ENCODE measurements at regions not wholly inside any gene's neighbourhood (a gene's known extent, or its start where the extent isn't known, plus 50 kb on each side); places are given as distances from the start of the nearest gene placed in this dataset.
"Not testable (repeated sequence)": the region's sequence is repeated elsewhere in the genome, so short reads cannot be mapped to it uniquely, and the experiment has no call there.

DNA sequence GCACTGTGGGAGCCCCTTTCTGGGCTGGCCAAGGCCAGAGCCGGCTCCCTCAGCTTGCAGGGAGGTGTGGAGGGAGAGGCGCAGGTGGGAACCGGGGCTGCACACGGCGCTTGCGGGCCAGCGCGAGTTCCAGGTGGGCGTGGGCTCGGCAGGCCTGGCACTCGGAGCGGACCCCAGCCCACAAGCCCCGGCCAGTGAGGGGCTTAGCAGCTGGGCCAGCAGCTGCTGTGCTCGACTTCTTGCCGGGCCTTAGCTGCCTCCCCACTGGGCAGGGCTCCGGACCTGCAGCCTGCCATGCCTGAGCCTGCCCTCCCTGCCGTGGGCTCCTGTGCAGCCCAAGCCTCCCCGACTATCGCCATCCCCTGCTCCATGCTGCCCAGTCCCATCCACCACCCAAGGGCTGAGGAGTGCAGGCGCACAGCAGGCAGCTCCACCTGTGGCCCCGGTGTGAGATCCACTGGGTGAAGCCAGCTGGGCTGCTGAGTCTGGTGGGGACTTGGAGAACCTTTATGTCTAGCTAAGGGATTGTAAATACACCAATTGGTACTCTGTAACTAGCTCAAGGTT lies 61.9 kb downstream of the OXSM start:
- not testable (repeated sequence) for H3K18ac ChIP-seq (ENCODE audit: extremely low read depth, low read length); H3K9ac ChIP-seq (replicated peaks in 1 of 4; ENCODE audit: extremely low read depth in 1 of 4, low read depth in 3 of 4, low read length in 3 of 4); H2BK120ac ChIP-seq (replicated peaks; ENCODE audit: low read depth, low read length); H3K27me3 ChIP-seq (replicated peaks in 1 of 4; ENCODE audit: control insufficient read depth in 3 of 4, extremely low read depth in 1 of 4, insufficient read depth in 3 of 4, low read length in 3 of 4); H3K23ac ChIP-seq (ENCODE audit: insufficient read length); H4K8ac ChIP-seq (ENCODE audit: extremely low read depth, insufficient read depth, low read length); H3K4me3 ChIP-seq (ENCODE audit: extremely low read depth in 1 of 4, insufficient read depth in 2 of 4, low read depth in 3 of 4, low read length in 4 of 4); H3K4ac ChIP-seq (replicated peaks; ENCODE audit: insufficient read length, low read depth, low read length); FAIRE-seq; H2BK12ac ChIP-seq (ENCODE audit: low read depth, low read length); H2BK15ac ChIP-seq (ENCODE audit: low read length); H4K20me1 ChIP-seq (replicated peaks in 1 of 2; ENCODE audit: control insufficient read depth in 1 of 2, insufficient read depth in 2 of 2, low read length in 2 of 2); H2AK5ac ChIP-seq (ENCODE audit: low read depth, low read length); H3K4me2 ChIP-seq (ENCODE audit: insufficient read depth in 1 of 2, low read depth in 2 of 2, low read length in 2 of 2); H2BK5ac ChIP-seq (ENCODE audit: low read depth, low read length); H2AFZ ChIP-seq (ENCODE audit: low read length); H3K14ac ChIP-seq (ENCODE audit: insufficient read length); H3K27ac ChIP-seq (ENCODE audit: low read depth, low read length); H3K4me1 ChIP-seq (replicated peaks in 1 of 4; ENCODE audit: control insufficient read depth in 3 of 4, insufficient read depth in 4 of 4, low read length in 3 of 4); H4K5ac ChIP-seq (ENCODE audit: insufficient read length, low read depth, low read length); H2BK20ac ChIP-seq (ENCODE audit: low read length); H3K79me1 ChIP-seq (ENCODE audit: low read depth, low read length); H3K9me3 ChIP-seq (ENCODE audit: insufficient read depth in 2 of 2, low read depth in 1 of 2, low read length in 1 of 2); H3K36me3 ChIP-seq (ENCODE audit: control insufficient read depth in 2 of 4, insufficient read depth in 4 of 4, low read length in 3 of 4); H3K23me2 ChIP-seq (ENCODE audit: low read depth, low read length); H4K91ac ChIP-seq (replicated peaks; ENCODE audit: insufficient read length, low read length); H3K79me2 ChIP-seq (ENCODE audit: control insufficient read depth in 1 of 2, insufficient read depth in 2 of 2, low read length in 2 of 2); H3K56ac ChIP-seq (replicated peaks; ENCODE audit: insufficient read length, low read depth, low read length); DNase-seq (ENCODE audit: low read depth in 1 of 2, low spot score in 2 of 2)
- ChIA-PET CTCF (ENCODE audit: partially characterized antibody) (interaction anchor here (0.8 to 8.4 kb wide), 3 partner anchors 10 to 202 kb away, joined by 3 to 65 read pairs (median 5); no protein-coding TSS in a partner anchor), POLR2A (ENCODE audit: partially characterized antibody) (interaction anchor here (2.4 kb wide), 1 partner anchor 204 kb away, joined by 7 read pairs; no protein-coding TSS in a partner anchor)
- 97% methylated on average over 19 of the region's 21 CpGs; no CpG with 5 or more reads in 1 of the 2 experiments for WGBS, 2 experiments (ENCODE audit: extremely low coverage in 1 of 2, insufficient coverage in 1 of 2, insufficient read length in 1 of 2, insufficient replicate concordance in 2 of 2, low coverage in 1 of 2, low lambda C conversion rate in 2 of 2, missing lambda C conversion rate in 1 of 2)
